ENCODE measurements at regions not wholly inside any gene's neighbourhood (a gene's known extent, or its start where the extent isn't known, plus 50 kb on each side); places are given as distances from the start of the nearest gene placed in this dataset.
"Not testable (repeated sequence)": the region's sequence is repeated elsewhere in the genome, so short reads cannot be mapped to it uniquely, and the experiment has no call there.

DNA sequence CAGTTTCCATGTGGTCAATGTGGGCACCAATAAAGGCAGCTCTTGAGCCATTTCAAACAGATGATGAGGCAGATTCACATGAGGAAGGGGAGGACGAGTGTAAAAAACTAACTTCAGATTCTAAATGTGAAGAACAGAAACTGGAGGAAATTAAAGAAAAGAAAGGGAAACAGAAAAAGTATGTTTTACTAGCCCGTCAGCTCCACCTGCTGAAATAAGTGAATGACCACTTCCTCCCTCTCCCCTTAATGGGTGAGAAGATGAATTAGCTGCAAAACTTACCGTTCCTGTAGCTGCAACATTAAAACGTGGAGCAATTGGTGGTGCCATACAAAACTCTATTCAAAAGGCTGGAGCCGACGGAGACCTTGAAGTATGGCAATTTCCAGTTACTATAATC is 203.5 kb downstream of the UXS1 start:
- no peaks in the 10 kb centered on the region for H3K36me3 ChIP-seq (ENCODE audit: control insufficient read depth, insufficient read depth, low read length)
- H3K27me3 ChIP-seq (ENCODE audit: control insufficient read depth, insufficient read depth, low read length): no peaks in the 10 kb centered on the region
- H3K56ac ChIP-seq (ENCODE audit: extremely low read depth, insufficient read depth, low read length): no peak overlapping the region
- H3K18ac ChIP-seq (ENCODE audit: low read depth, low read length): no peak overlapping the region
- H4K5ac ChIP-seq (ENCODE audit: low read depth, low read length): no peak overlapping the region
- H3K4ac ChIP-seq (ENCODE audit: low read depth, low read length): no peak overlapping the region
- H3K79me1 ChIP-seq (ENCODE audit: low read depth in 1 of 2, low read length in 2 of 2): no peaks in the 10 kb centered on the region
- no peaks in the 10 kb centered on the region for H3K9me1 ChIP-seq (ENCODE audit: insufficient read depth, low read length)
- H3K27ac ChIP-seq (ENCODE audit: insufficient read depth, low read length): no peak overlapping the region
- H2AFZ ChIP-seq (replicated peaks; ENCODE audit: low read length, poor library complexity): no peak overlapping the region
- no peak overlapping the region for H3K4me2 ChIP-seq (ENCODE audit: low read depth, low read length)
- no peak overlapping the region for H3K9ac ChIP-seq (ENCODE audit: low read depth, low read length)
- no peak overlapping the region for H2BK20ac ChIP-seq (ENCODE audit: low read depth, low read length)
- ATAC-seq (ENCODE audit: low read depth): no peak
- no TSS peak for BruUV-seq (replicated peaks)
- H3K9me3 ChIP-seq (ENCODE audit: control insufficient read depth, insufficient read depth, low read length): peaks cover 9% of the 10 kb centered on the region
- no peak overlapping the region for H4K8ac ChIP-seq (ENCODE audit: low read depth in 2 of 2, low read length in 2 of 2)
- no peak for DNase-seq
- no peak overlapping the region for H3K14ac ChIP-seq (replicated peaks; ENCODE audit: low read depth, low read length)
- H3K4me3 ChIP-seq (ENCODE audit: insufficient read depth, low read depth, low read length): no peak overlapping the region
- 67% methylated on average over 1 of the region's 6 CpGs; no CpG with 5 or more reads in 1 of the 2 experiments for WGBS, 2 experiments (ENCODE audit: extremely low coverage in 2 of 2, insufficient read length in 1 of 2)
- no peaks in the 10 kb centered on the region for H3K4me1 ChIP-seq (ENCODE audit: control insufficient read depth, insufficient read depth, low read length)
- in situ Hi-C loops (cut with MboI; ENCODE audit: low sequenced_read_pairs) (no loop called here), intact Hi-C loops (cut with micrococcal nuclease) (no loop called here), dilution Hi-C loops (cut with HindIII; ENCODE audit: low sequenced_read_pairs, unreplicated experiment) (no loop called here)
- H2AK9ac ChIP-seq (replicated peaks; ENCODE audit: low read depth, low read length, poor library complexity): no peak overlapping the region
- H2AK5ac ChIP-seq (ENCODE audit: low read depth, low read length): no peak overlapping the region
- H2BK120ac ChIP-seq (ENCODE audit: low read depth, low read length): no peak overlapping the region
- CTCF ChIA-PET: interaction anchor here (0.6 kb wide), 1 partner anchor 146 kb away, joined by 3 read pairs; no protein-coding TSS in a partner anchor
- no peak overlapping the region for H2BK5ac ChIP-seq (ENCODE audit: low read depth, low read length, poor library complexity, severe bottlenecking)
- POLR2A ChIA-PET (ENCODE audit: unreplicated experiment): no interaction called here
- H4K91ac ChIP-seq (ENCODE audit: insufficient read depth, low read depth, low read length): no peak overlapping the region
- H3K23ac ChIP-seq (ENCODE audit: low read depth, low read length): no peak overlapping the region
- H4K20me1 ChIP-seq (ENCODE audit: insufficient read depth, low read length): no peaks in the 10 kb centered on the region
- TF ChIP-seq RFX5 (IDR thresholded peaks at IDR 0.05; ENCODE audit: low read depth, low read length): no peak
- no peak for TF ChIP-seq NFE2L2 (IDR thresholded peaks at IDR 0.05; ENCODE audit: low read depth, low read length)
- TF ChIP-seq SMC3 (IDR thresholded peaks at IDR 0.05; ENCODE audit: low read depth, low read length): no peak
- 0 out of 2 replicates have a peak, but pooled peaks have one; percentile 10 for TF ChIP-seq CTCF (conservative IDR thresholded peaks at IDR 0.05; ENCODE audit: low read depth, low read length)
- TF ChIP-seq POLR2A (IDR thresholded peaks at IDR 0.05; ENCODE audit: low read depth, low read length): no peak
- no peak for TF ChIP-seq RAD21 (IDR thresholded peaks at IDR 0.05; ENCODE audit: low read length)
- no peak for TF ChIP-seq USF2 (IDR thresholded peaks at IDR 0.05; ENCODE audit: low read depth, low read length)
- TF ChIP-seq MAFK (IDR thresholded peaks at IDR 0.05; ENCODE audit: low read depth, low read length): no peak
- H2BK15ac ChIP-seq (ENCODE audit: low read depth, low read length): no peak overlapping the region

GRCh38 chr2:105989803-105990202 is 204.3 kb downstream of the UXS1 start:
- no CpG with 5 or more reads among the region's 2 CpGs for WGBS, 2 experiments (ENCODE audit: extremely low coverage in 2 of 2, insufficient read length in 1 of 2)
- H3K9ac ChIP-seq (ENCODE audit: low read depth, low read length); H4K8ac ChIP-seq (ENCODE audit: low read depth in 2 of 2, low read length in 2 of 2); H3K27ac ChIP-seq (ENCODE audit: insufficient read depth, low read length); H2BK120ac ChIP-seq (ENCODE audit: low read depth, low read length); dilution Hi-C loops (cut with HindIII; ENCODE audit: low sequenced_read_pairs, unreplicated experiment); H4K91ac ChIP-seq (ENCODE audit: insufficient read depth, low read depth, low read length); H4K20me1 ChIP-seq (ENCODE audit: insufficient read depth, low read length); H2AFZ ChIP-seq (replicated peaks; ENCODE audit: low read length, poor library complexity); H3K4me1 ChIP-seq (ENCODE audit: control insufficient read depth, insufficient read depth, low read length); H4K5ac ChIP-seq (ENCODE audit: low read depth, low read length); in situ Hi-C loops (cut with MboI; ENCODE audit: low sequenced_read_pairs); CTCF ChIA-PET; H3K36me3 ChIP-seq (ENCODE audit: control insufficient read depth, insufficient read depth, low read length); H3K4me2 ChIP-seq (ENCODE audit: low read depth, low read length); H3K9me1 ChIP-seq (ENCODE audit: insufficient read depth, low read length); H3K9me3 ChIP-seq (ENCODE audit: control insufficient read depth, insufficient read depth, low read length); H3K23ac ChIP-seq (ENCODE audit: low read depth, low read length); H2AK9ac ChIP-seq (replicated peaks; ENCODE audit: low read depth, low read length, poor library complexity); H3K79me1 ChIP-seq (ENCODE audit: low read depth in 1 of 2, low read length in 2 of 2); H3K18ac ChIP-seq (ENCODE audit: low read depth, low read length); H2BK5ac ChIP-seq (ENCODE audit: low read depth, low read length, poor library complexity, severe bottlenecking); H3K14ac ChIP-seq (replicated peaks; ENCODE audit: low read depth, low read length); DNase-seq; H2BK20ac ChIP-seq (ENCODE audit: low read depth, low read length); H3K27me3 ChIP-seq (ENCODE audit: control insufficient read depth, insufficient read depth, low read length); H3K4me3 ChIP-seq (ENCODE audit: insufficient read depth, low read depth, low read length); ATAC-seq (ENCODE audit: low read depth); BruUV-seq (replicated peaks); POLR2A ChIA-PET (ENCODE audit: unreplicated experiment); intact Hi-C loops (cut with micrococcal nuclease); H3K4ac ChIP-seq (ENCODE audit: low read depth, low read length); H2AK5ac ChIP-seq (ENCODE audit: low read depth, low read length); H2BK15ac ChIP-seq (ENCODE audit: low read depth, low read length); H3K56ac ChIP-seq (ENCODE audit: extremely low read depth, insufficient read depth, low read length): not testable (repeated sequence)
